Coronary artery (tissue), 2 donors: ENCODE measurements at regions not wholly inside any gene's neighbourhood (a gene's known extent, or its start where the extent isn't known, plus 50 kb on each side); places are given as distances from the start of the nearest gene placed in this dataset.
A peak's percentile ranks its signal among the peaks of the same experiment; 100 is the strongest.

Experiments
- DNase-seq: peaks from one replicate; pipeline ENCODE4 v3.0.0-alpha.2; 2017; ENCODE audit warnings: low spot score
- H3K27ac ChIP-seq, 2 donors: fragments of 200-600 bp; sonication (generic); one replicate each; pipeline ENCODE4 v1.5.1; 2016 to 2019
- H3K4me3 ChIP-seq: fragments of 200-600 bp; sonication (generic); 2 replicates; pipeline ENCODE4 v1.5.1; 2016; ENCODE audit warnings: mild to moderate bottlenecking, moderate library complexity
- CTCF ChIP-seq: fragments of 200-600 bp; sonication (generic); IDR thresholded peaks from one replicate; pipeline ENCODE4 v1.5.1; 2019; ENCODE audit warnings: antibody characterized with exemption

- no peak for DNase-seq
- Histone ChIP-seq H3K4me3 (no peak overlapping the region), H3K27ac (peak overlapping the region; percentile 10 to 80)
- no peak for TF ChIP-seq CTCF
Measured at GRCh38 chr10:31749301-31749700, 179.3 kb downstream of the ARHGAP12 start.

GRCh38 chr10:31745612-31746376, 182.8 kb downstream of the ARHGAP12 start:
- DNase-seq: no peak
- no peak for TF ChIP-seq CTCF
- H3K4me3 ChIP-seq: no peak overlapping the region
- H3K27ac ChIP-seq: no peak overlapping the region

- DNase-seq: no peak
- Histone ChIP-seq H3K27ac (no peak overlapping the region), H3K4me3 (no peak overlapping the region)
- no peak for TF ChIP-seq CTCF
Measured at GRCh38 chr10:31744025-31744424, 184.6 kb downstream of the ARHGAP12 start.

GRCh38 chr10:31742255-31742654, 186.4 kb downstream of the ARHGAP12 start:
- Histone ChIP-seq H3K27ac (no peak overlapping the region), H3K4me3 (no peak overlapping the region)
- DNase-seq: no peak
- no peak for TF ChIP-seq CTCF

- H3K27ac ChIP-seq: no peak overlapping the region
- no peak for DNase-seq
- no peak for TF ChIP-seq CTCF
- H3K4me3 ChIP-seq: no peak overlapping the region
Measured at GRCh38 chr10:31741473-31741872, 187.2 kb downstream of the ARHGAP12 start.

GRCh38 chr10:31739711-31740110, 188.9 kb downstream of the ARHGAP12 start:
- no peak for TF ChIP-seq CTCF
- DNase-seq: no peak
- Histone ChIP-seq H3K27ac (peak overlapping the region in 1 of 2 donors; percentile 42), H3K4me3 (no peak overlapping the region)

- peak overlapping the region in 1 of 2 donors; percentile 42 for H3K27ac ChIP-seq
- TF ChIP-seq CTCF: no peak
- H3K4me3 ChIP-seq: no peak overlapping the region
- DNase-seq: no peak
Measured at GRCh38 chr10:31739146-31739545, 189.5 kb downstream of the ARHGAP12 start.
